H9 (cell line): ENCODE measurements at regions not wholly inside any gene's neighbourhood (a gene's known extent, or its start where the extent isn't known, plus 50 kb on each side); places are given as distances from the start of the nearest gene placed in this dataset.

Source experiments
- DNase-seq: peaks from one replicate; pipeline ENCODE4 v3.0.0-alpha.2; 2017
- H2AFZ ChIP-seq: one replicate; pipeline ENCODE4 v1.6.1; 2013; ENCODE audit warnings: mild to moderate bottlenecking, low read length, control low read depth, moderate library complexity
- H2AK5ac ChIP-seq: 2 replicates; pipeline ENCODE4 v1.6.1; 2013; ENCODE audit warnings: low read length, control low read depth, mixed read lengths; ENCODE audit not compliant: insufficient read length
- H2BK120ac ChIP-seq: one replicate; pipeline ENCODE4 v1.6.1; 2013; ENCODE audit warnings: low read depth, mild to moderate bottlenecking, low read length, control low read depth, inconsistent platforms; ENCODE audit not compliant: poor library complexity, severe bottlenecking
- H2BK12ac ChIP-seq: 2 replicates; pipeline ENCODE4 v1.6.1; 2013; ENCODE audit warnings: low read length, control low read depth, mixed read lengths, low read depth; ENCODE audit not compliant: insufficient read length
- H2BK15ac ChIP-seq: 2 replicates; pipeline ENCODE4 v1.6.1; 2013; ENCODE audit warnings: low read depth, low read length, control low read depth
- H2BK20ac ChIP-seq: one replicate; pipeline ENCODE4 v1.6.1; 2013; ENCODE audit warnings: low read depth, mild to moderate bottlenecking, low read length, control low read depth, inconsistent platforms; ENCODE audit not compliant: poor library complexity, severe bottlenecking
- H2BK5ac ChIP-seq: 2 replicates; pipeline ENCODE4 v1.6.1; 2013; ENCODE audit warnings: low read length, control low read depth, mixed read lengths; ENCODE audit not compliant: insufficient read length
- H3K14ac ChIP-seq: 2 replicates; pipeline ENCODE4 v1.6.1; 2013; ENCODE audit warnings: low read length, control low read depth; ENCODE audit not compliant: insufficient read depth
- H3K18ac ChIP-seq: 2 replicates; pipeline ENCODE4 v1.6.1; 2013; ENCODE audit warnings: low read depth, mild to moderate bottlenecking, mixed read lengths, low read length, control low read depth; ENCODE audit not compliant: insufficient read length
- H3K23ac ChIP-seq: 2 replicates; pipeline ENCODE4 v1.6.1; 2013; ENCODE audit warnings: low read length, control low read depth, mixed read lengths, low read depth; ENCODE audit not compliant: insufficient read length
- H3K23me2 ChIP-seq: 2 replicates; pipeline ENCODE4 v1.6.1; 2013; ENCODE audit warnings: low read depth, mild to moderate bottlenecking, mixed read lengths, low read length, control low read depth; ENCODE audit not compliant: insufficient read length, poor library complexity, severe bottlenecking
- H3K27ac ChIP-seq: 2 replicates; pipeline ENCODE4 v1.5.1; 2013; ENCODE audit warnings: low read length, control low read depth, mixed read lengths, low read depth; ENCODE audit not compliant: insufficient read length
- H3K27me3 ChIP-seq: 2 replicates; pipeline ENCODE4 v1.6.1; 2013; ENCODE audit warnings: low read length, control low read depth, inconsistent platforms; ENCODE audit not compliant: insufficient read depth
- H3K4ac ChIP-seq: 2 replicates; pipeline ENCODE4 v1.6.1; 2013; ENCODE audit warnings: low read depth, mild to moderate bottlenecking, control low read depth, inconsistent platforms, low read length, moderate library complexity
- H3K4me1 ChIP-seq: 2 replicates; pipeline ENCODE4 v1.6.1; 2013; ENCODE audit warnings: low read length, control low read depth, inconsistent platforms; ENCODE audit not compliant: insufficient read depth
- H3K4me2 ChIP-seq: 2 replicates; pipeline ENCODE4 v1.6.1; 2013; ENCODE audit warnings: low read length, control low read depth, mixed read lengths; ENCODE audit not compliant: insufficient read length, insufficient read depth
- H3K56ac ChIP-seq: 2 replicates; pipeline ENCODE4 v1.6.1; 2013; ENCODE audit warnings: low read depth, mild to moderate bottlenecking, mixed read lengths, low read length, control low read depth; ENCODE audit not compliant: insufficient read length
- H3K79me1 ChIP-seq: 2 replicates; pipeline ENCODE4 v1.6.1; 2013; ENCODE audit warnings: low read depth, mild to moderate bottlenecking, moderate library complexity, low read length, control low read depth, inconsistent platforms; ENCODE audit not compliant: insufficient read depth, poor library complexity, severe bottlenecking
- H3K79me2 ChIP-seq: 2 replicates; pipeline ENCODE4 v1.6.1; 2013; ENCODE audit warnings: low read length, control low read depth, inconsistent platforms; ENCODE audit not compliant: insufficient read depth
- H3K9ac ChIP-seq: 2 replicates; pipeline ENCODE4 v1.6.1; 2013; ENCODE audit warnings: low read length, control low read depth, mixed read lengths; ENCODE audit not compliant: insufficient read length; ENCODE audit errors: extremely low read depth
- H3K9me3 ChIP-seq: one replicate; pipeline ENCODE4 v1.6.1; 2013; ENCODE audit warnings: low read depth, low read length, inconsistent platforms; ENCODE audit not compliant: control insufficient read depth
- H3T11ph ChIP-seq: one replicate; pipeline ENCODE4 v1.6.1; 2013; ENCODE audit warnings: mild to moderate bottlenecking, low read length, control low read depth, inconsistent platforms
- H4K20me1 ChIP-seq: one replicate; pipeline ENCODE4 v1.6.1; 2013; ENCODE audit not compliant: control insufficient read depth, insufficient read length, insufficient read depth
- H4K5ac ChIP-seq: 2 replicates; pipeline ENCODE4 v1.6.1; 2013; ENCODE audit warnings: low read depth, mild to moderate bottlenecking, mixed read lengths, low read length, control low read depth; ENCODE audit not compliant: insufficient read length
- H4K8ac ChIP-seq: replicated peaks from 2 replicates; pipeline ENCODE4 v1.6.1; 2013; ENCODE audit warnings: low read length, control low read depth, mixed read lengths, low read depth; ENCODE audit not compliant: insufficient read length
- H4K91ac ChIP-seq: 2 replicates; pipeline ENCODE4 v1.6.1; 2013; ENCODE audit warnings: low read depth, mild to moderate bottlenecking, moderate library complexity, mixed read lengths, low read length, control low read depth; ENCODE audit not compliant: insufficient read length
- H3K27ac Mint-ChIP-seq, 3 experiments: 2 replicates in 2 of 3; 3 replicates in 1 of 3; pipeline ENCODE4 v1.8.0; 2020 to 2021; ENCODE audit warnings: mixed read lengths in 3 of 3, mild to moderate bottlenecking in 1 of 3, moderate library complexity in 1 of 3
- H3K27me3 Mint-ChIP-seq: 2 replicates; pipeline ENCODE4 v1.8.0; 2021; ENCODE audit warnings: low read depth, mild to moderate bottlenecking, moderate library complexity, mixed read lengths
- H3K36me3 Mint-ChIP-seq, 3 experiments: 2 replicates in 2 of 3; 3 replicates in 1 of 3; pipeline ENCODE4 v1.8.0; 2020 to 2021; ENCODE audit warnings: low read depth in 3 of 3, mixed read lengths in 3 of 3; ENCODE audit not compliant: insufficient read depth in 1 of 3
- H3K4me1 Mint-ChIP-seq, 2 experiments: 2 replicates each; pipeline ENCODE4 v1.8.0; 2020; ENCODE audit warnings: mixed read lengths in 2 of 2
- H3K4me3 Mint-ChIP-seq, 2 experiments: 2 replicates in 1 of 2; 3 replicates in 1 of 2; pipeline ENCODE4 v1.8.0; 2020 to 2021; ENCODE audit warnings: mild to moderate bottlenecking in 2 of 2, mixed read lengths in 2 of 2, moderate library complexity in 1 of 2
- H3K9me3 Mint-ChIP-seq, 2 experiments: 2 replicates in 1 of 2; 3 replicates in 1 of 2; pipeline ENCODE4 v1.8.0; 2020; ENCODE audit warnings: mild to moderate bottlenecking in 2 of 2, mixed read lengths in 2 of 2, moderate library complexity in 1 of 2
- CTCF ChIP-seq: fragments of 200-600 bp; sonication (generic); conservative IDR thresholded peaks from 3 replicates; pipeline ENCODE4 v1.8.0; 2021; ENCODE audit warnings: antibody characterized with exemption, mild to moderate bottlenecking
- WGBS: extraction: QIAGEN DNeasy Blood & Tissue Kit; methylation state at CpG from one replicate; pipeline ENCODE4 v1.1.7; 2013; ENCODE audit warnings: missing lambda C conversion rate, low lambda C conversion rate, mixed read lengths; ENCODE audit not compliant: insufficient read length; ENCODE audit errors: extremely low coverage; 5-methylcytosine and 5-hydroxymethylcytosine counted together

- H3K27ac ChIP-seq, result no peak overlapping the region
- H3K27me3 Mint-ChIP-seq, result peaks cover 2% of the 10 kb centered on the region
These were observed 126.0 kb upstream of the CAMK1G start for GRCh38 chr1:209457401-209458125.

More at GRCh38 chr1:209457401-209458125, 126.0 kb upstream of the CAMK1G start:
- no peak overlapping the region for H3K4ac ChIP-seq
- no peak overlapping the region for H3K23ac ChIP-seq
- peaks cover 9 to 72% (median 16%) of the 10 kb centered on the region in 3 experiments; a peak in 6 of 7 replicates for H3K36me3 Mint-ChIP-seq
- no peaks in the 10 kb centered on the region for H3K79me1 ChIP-seq
- no peak overlapping the region; a peak in 1 of 7 replicates for H3K27ac Mint-ChIP-seq
- H3K56ac ChIP-seq, result no peak overlapping the region
- no peaks in the 10 kb centered on the region for H3K23me2 ChIP-seq
- H4K20me1 ChIP-seq, result no peaks in the 10 kb centered on the region
- H3K18ac ChIP-seq, result no peak overlapping the region
- H3K9me3 Mint-ChIP-seq, result peaks cover 21 to 25% of the 10 kb centered on the region in 2 experiments
- no peak overlapping the region for H3T11ph ChIP-seq
- DNase-seq, result no peak
- no peak overlapping the region for H3K4me3 Mint-ChIP-seq
- H2BK20ac ChIP-seq, result no peak overlapping the region
- H2BK120ac ChIP-seq, result no peak overlapping the region
- no peak overlapping the region for H3K4me2 ChIP-seq
- no peak overlapping the region for H4K91ac ChIP-seq
- H3K27me3 ChIP-seq, result no peaks in the 10 kb centered on the region
- H2BK15ac ChIP-seq, result no peak overlapping the region
- H3K9ac ChIP-seq, result no peak overlapping the region
- H3K4me1 ChIP-seq, result no peaks in the 10 kb centered on the region
- peaks cover 20% of the 10 kb centered on the region for H3K9me3 ChIP-seq
- no peak overlapping the region for H2BK12ac ChIP-seq
- H3K4me1 Mint-ChIP-seq, result peaks cover 12 to 35% of the 10 kb centered on the region in 2 experiments
- H3K14ac ChIP-seq, result no peak overlapping the region
- no peaks in the 10 kb centered on the region for H3K79me2 ChIP-seq
- TF ChIP-seq CTCF, result no peak
- H2AK5ac ChIP-seq, result no peak overlapping the region
- H4K8ac ChIP-seq, result no peak overlapping the region
- no peak overlapping the region for H2BK5ac ChIP-seq
- no peak overlapping the region for H2AFZ ChIP-seq
- no CpG with 5 or more reads among the region's 6 CpGs for WGBS
- no peak overlapping the region for H4K5ac ChIP-seq
